HL-60 (cell line): ENCODE measurements at regions not wholly inside any gene's neighbourhood (a gene's known extent, or its start where the extent isn't known, plus 50 kb on each side); places are given as distances from the start of the nearest gene placed in this dataset.

Source experiments
- DNase-seq, 2 experiments: peaks; one replicate each; pipeline ENCODE4 v3.0.0-alpha.2; 2010 to 2020; ENCODE audit warnings: low read depth in 1 of 2, low spot score in 1 of 2
- H3K27ac ChIP-seq: fragments of 250-450 bp; sonication (Bioruptor Pico); replicated peaks from 2 replicates; pipeline ENCODE4 v1.5.1; 2020; ENCODE audit warnings: mild to moderate bottlenecking, moderate library complexity
- H3K27me3 ChIP-seq: fragments of 250-450 bp; sonication (Bioruptor Pico); 2 replicates; pipeline ENCODE4 v1.5.1; 2021; ENCODE audit warnings: mild to moderate bottlenecking, moderate library complexity; ENCODE audit not compliant: insufficient read depth, poor library complexity, severe bottlenecking
- H3K4me3 ChIP-seq: replicated peaks from 2 replicates; pipeline ENCODE4 v1.5.1; 2011; ENCODE audit warnings: mild to moderate bottlenecking, control low read depth, low read length; ENCODE audit not compliant: insufficient read depth
- GABPA ChIP-seq: IDR thresholded peaks from 2 replicates; pipeline ENCODE4 v1.6.1; 2012; ENCODE audit warnings: low read depth
- POLR2AphosphoS5 ChIP-seq: IDR thresholded peaks from 2 replicates; pipeline ENCODE4 v1.6.1; 2012; ENCODE audit warnings: low read depth
- SPI1 ChIP-seq: IDR thresholded peaks from 2 replicates; pipeline ENCODE4 v1.6.1; 2012; ENCODE audit warnings: low read depth, mild to moderate bottlenecking, borderline replicate concordance
- TF ChIP-seq, protein P1 (sequence below): IDR thresholded peaks from 2 replicates; pipeline ENCODE4 v1.6.1; 2012; ENCODE audit warnings: low read depth; ENCODE audit not compliant: insufficient replicate concordance
- TF ChIP-seq, protein P2 (sequence below): IDR thresholded peaks from one replicate; pipeline ENCODE4 v1.5.1; 2011; ENCODE audit warnings: low read length, control low read depth, inconsistent platforms; ENCODE audit not compliant: insufficient read depth

DNA sequence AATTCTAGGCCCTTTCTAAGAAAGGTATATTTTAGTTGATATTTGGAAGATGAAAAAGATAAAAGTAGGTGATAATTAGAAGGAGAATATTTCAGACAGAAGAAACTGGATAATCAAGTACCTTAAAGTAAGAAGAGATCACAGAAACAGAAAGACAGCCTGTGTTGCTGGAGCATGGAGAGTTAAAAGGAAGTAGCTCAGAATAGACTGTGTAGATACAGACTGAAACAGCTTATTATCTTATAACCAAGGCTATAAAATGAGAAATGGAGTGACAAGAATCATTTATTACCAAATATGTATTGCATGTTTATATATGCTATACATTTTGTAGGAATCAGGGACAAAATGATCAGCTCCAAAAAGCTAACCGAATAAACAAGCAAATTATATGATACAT, 1120.3 kb downstream of the BRINP3 start:
- Histone ChIP-seq H3K27ac (no peak overlapping the region), H3K27me3 (no peaks in the 10 kb centered on the region), H3K4me3 (no peak overlapping the region)
- no peak for DNase-seq
- TF ChIP-seq, protein P1, sequence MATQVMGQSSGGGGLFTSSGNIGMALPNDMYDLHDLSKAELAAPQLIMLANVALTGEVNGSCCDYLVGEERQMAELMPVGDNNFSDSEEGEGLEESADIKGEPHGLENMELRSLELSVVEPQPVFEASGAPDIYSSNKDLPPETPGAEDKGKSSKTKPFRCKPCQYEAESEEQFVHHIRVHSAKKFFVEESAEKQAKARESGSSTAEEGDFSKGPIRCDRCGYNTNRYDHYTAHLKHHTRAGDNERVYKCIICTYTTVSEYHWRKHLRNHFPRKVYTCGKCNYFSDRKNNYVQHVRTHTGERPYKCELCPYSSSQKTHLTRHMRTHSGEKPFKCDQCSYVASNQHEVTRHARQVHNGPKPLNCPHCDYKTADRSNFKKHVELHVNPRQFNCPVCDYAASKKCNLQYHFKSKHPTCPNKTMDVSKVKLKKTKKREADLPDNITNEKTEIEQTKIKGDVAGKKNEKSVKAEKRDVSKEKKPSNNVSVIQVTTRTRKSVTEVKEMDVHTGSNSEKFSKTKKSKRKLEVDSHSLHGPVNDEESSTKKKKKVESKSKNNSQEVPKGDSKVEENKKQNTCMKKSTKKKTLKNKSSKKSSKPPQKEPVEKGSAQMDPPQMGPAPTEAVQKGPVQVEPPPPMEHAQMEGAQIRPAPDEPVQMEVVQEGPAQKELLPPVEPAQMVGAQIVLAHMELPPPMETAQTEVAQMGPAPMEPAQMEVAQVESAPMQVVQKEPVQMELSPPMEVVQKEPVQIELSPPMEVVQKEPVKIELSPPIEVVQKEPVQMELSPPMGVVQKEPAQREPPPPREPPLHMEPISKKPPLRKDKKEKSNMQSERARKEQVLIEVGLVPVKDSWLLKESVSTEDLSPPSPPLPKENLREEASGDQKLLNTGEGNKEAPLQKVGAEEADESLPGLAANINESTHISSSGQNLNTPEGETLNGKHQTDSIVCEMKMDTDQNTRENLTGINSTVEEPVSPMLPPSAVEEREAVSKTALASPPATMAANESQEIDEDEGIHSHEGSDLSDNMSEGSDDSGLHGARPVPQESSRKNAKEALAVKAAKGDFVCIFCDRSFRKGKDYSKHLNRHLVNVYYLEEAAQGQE, result no peak
- TF ChIP-seq POLR2AphosphoS5 (no peak), GABPA (no peak), SPI1 (no peak)
- TF ChIP-seq, protein P2, sequence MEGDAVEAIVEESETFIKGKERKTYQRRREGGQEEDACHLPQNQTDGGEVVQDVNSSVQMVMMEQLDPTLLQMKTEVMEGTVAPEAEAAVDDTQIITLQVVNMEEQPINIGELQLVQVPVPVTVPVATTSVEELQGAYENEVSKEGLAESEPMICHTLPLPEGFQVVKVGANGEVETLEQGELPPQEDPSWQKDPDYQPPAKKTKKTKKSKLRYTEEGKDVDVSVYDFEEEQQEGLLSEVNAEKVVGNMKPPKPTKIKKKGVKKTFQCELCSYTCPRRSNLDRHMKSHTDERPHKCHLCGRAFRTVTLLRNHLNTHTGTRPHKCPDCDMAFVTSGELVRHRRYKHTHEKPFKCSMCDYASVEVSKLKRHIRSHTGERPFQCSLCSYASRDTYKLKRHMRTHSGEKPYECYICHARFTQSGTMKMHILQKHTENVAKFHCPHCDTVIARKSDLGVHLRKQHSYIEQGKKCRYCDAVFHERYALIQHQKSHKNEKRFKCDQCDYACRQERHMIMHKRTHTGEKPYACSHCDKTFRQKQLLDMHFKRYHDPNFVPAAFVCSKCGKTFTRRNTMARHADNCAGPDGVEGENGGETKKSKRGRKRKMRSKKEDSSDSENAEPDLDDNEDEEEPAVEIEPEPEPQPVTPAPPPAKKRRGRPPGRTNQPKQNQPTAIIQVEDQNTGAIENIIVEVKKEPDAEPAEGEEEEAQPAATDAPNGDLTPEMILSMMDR, result no peak

DNA sequence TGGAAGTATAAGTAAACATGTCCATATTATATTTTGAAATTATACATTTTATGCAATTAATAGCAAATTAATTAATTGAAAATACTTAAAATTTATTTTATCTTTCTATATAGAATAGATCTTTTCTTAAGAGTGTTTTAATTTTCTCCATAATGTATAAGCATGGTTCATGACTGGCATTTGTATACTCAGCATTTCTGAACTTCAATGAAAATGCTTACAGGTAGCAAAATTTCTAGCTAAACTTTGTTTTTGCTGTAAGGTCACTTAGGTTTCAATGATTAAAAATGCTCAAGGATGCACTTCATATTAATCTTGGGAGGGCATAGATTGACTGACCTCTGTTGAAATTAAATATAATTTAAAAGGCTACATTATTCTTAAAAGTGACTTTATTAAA, 1108.1 kb downstream of the BRINP3 start:
- TF ChIP-seq, protein P2, result no peak
- TF ChIP-seq GABPA (no peak), SPI1 (no peak), POLR2AphosphoS5 (no peak)
- TF ChIP-seq, protein P1, result no peak
- Histone ChIP-seq H3K4me3 (no peak overlapping the region), H3K27ac (no peak overlapping the region), H3K27me3 (no peaks in the 10 kb centered on the region)
- DNase-seq, result no peak

DNA sequence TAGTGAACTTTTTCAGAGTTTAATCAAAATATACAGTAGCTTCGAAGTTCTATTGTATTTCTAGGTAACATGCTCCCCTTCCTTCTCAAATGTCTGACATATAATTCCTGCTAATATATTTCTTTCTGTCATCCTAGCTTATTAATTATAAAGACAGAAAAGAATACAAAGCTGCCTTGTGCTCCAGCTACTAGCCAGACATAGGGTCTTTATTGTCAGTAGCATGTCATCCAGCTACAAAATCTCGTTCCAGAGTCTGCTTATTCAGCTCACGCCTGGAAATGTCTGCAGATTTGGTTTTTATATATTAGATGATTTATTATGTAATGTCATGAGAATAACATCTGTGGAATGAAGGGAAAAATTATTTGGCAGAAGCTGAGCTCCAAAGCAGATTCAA, 1102.8 kb downstream of the BRINP3 start:
- H3K4me3 ChIP-seq, result no peak overlapping the region
- H3K27ac ChIP-seq, result no peak overlapping the region
- TF ChIP-seq SPI1 (no peak), POLR2AphosphoS5 (no peak), GABPA (no peak)
- TF ChIP-seq, protein P1, result no peak
- TF ChIP-seq, protein P2, result no peak
- no peaks in the 10 kb centered on the region for H3K27me3 ChIP-seq
- no peak for DNase-seq
